ENCODE measurements at regions not wholly inside any gene's neighbourhood (a gene's known extent, or its start where the extent isn't known, plus 50 kb on each side); places are given as distances from the start of the nearest gene placed in this dataset.

DNA sequence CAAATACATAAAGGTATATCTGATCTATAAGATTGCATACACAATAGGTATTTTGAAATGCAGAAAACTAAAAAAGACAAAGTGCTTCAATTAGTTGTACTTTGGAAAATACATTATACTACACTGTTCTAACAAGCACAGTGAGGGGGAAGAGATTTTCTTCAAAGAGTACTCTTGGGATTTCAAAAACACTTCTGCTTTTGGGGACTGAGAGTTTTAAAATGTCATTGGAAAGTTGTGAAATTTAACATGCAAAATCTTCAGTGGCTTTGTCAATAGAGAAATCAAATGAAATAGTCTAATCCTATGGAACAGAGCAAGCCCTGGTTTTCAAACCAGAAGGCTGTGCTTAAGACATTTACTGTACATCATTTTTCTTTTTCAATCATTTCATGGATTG, 322.2 kb upstream of the SEMA6D start:
- Histone ChIP-seq H3K56ac (ENCODE audit: extremely low read depth, insufficient read depth, low read length) (no peak overlapping the region), H3K36me3 (ENCODE audit: control insufficient read depth, insufficient read depth, low read length) (no peaks in the 10 kb centered on the region), H3K4ac (ENCODE audit: low read depth, low read length) (no peak overlapping the region), H3K4me3 (ENCODE audit: insufficient read depth, low read depth, low read length) (no peak overlapping the region), H3K9me1 (ENCODE audit: insufficient read depth, low read length) (0 out of 2 replicates have a peak, but pooled peaks cover 2% of the 10 kb centered on the region), H2BK120ac (ENCODE audit: low read depth, low read length) (no peak overlapping the region), H3K9ac (ENCODE audit: low read depth, low read length) (no peak overlapping the region), H4K91ac (ENCODE audit: insufficient read depth, low read depth, low read length) (no peak overlapping the region), H2AFZ (replicated peaks; ENCODE audit: low read length, poor library complexity) (no peak overlapping the region), H2AK5ac (ENCODE audit: low read depth, low read length) (no peak overlapping the region), H3K14ac (replicated peaks; ENCODE audit: low read depth, low read length) (no peak overlapping the region), H3K23ac (ENCODE audit: low read depth, low read length) (no peak overlapping the region), H3K27me3 (ENCODE audit: control insufficient read depth, insufficient read depth, low read length) (no peaks in the 10 kb centered on the region), H3K9me3 (ENCODE audit: control insufficient read depth, insufficient read depth, low read length) (no peaks in the 10 kb centered on the region), H2BK5ac (ENCODE audit: low read depth, low read length, poor library complexity, severe bottlenecking) (no peak overlapping the region), H3K18ac (ENCODE audit: low read depth, low read length) (no peak overlapping the region), H3K4me1 (ENCODE audit: control insufficient read depth, insufficient read depth, low read length) (no peaks in the 10 kb centered on the region; the same call in 1 of the 2 replicates), H3K27ac (ENCODE audit: insufficient read depth, low read length) (no peak overlapping the region), H2AK9ac (replicated peaks; ENCODE audit: low read depth, low read length, poor library complexity) (no peak overlapping the region), H3K4me2 (ENCODE audit: low read depth, low read length) (no peak overlapping the region), H4K8ac (ENCODE audit: low read depth in 2 of 2, low read length in 2 of 2) (no peak overlapping the region), H2BK15ac (ENCODE audit: low read depth, low read length) (no peak overlapping the region), H2BK20ac (ENCODE audit: low read depth, low read length) (no peak overlapping the region), H4K20me1 (ENCODE audit: insufficient read depth, low read length) (no peaks in the 10 kb centered on the region), H4K5ac (ENCODE audit: low read depth, low read length) (no peak overlapping the region), H3K79me1 (ENCODE audit: low read depth in 1 of 2, low read length in 2 of 2) (no peaks in the 10 kb centered on the region)
- no peak for ATAC-seq (ENCODE audit: low read depth)
- no TSS peak for BruUV-seq (replicated peaks)
- DNase-seq = no peak
- TF ChIP-seq CHD1 (IDR thresholded peaks at IDR 0.05; ENCODE audit: low read depth, low read length) (no peak), BHLHE40 (IDR thresholded peaks at IDR 0.05; ENCODE audit: low read depth, low read length) (no peak), POLR2A (IDR thresholded peaks at IDR 0.05; ENCODE audit: low read depth, low read length) (no peak), NFE2L2 (IDR thresholded peaks at IDR 0.05; ENCODE audit: low read depth, low read length) (no peak), RFX5 (IDR thresholded peaks at IDR 0.05; ENCODE audit: low read depth, low read length) (no peak), RAD21 (IDR thresholded peaks at IDR 0.05; ENCODE audit: low read length) (no peak), MAZ (IDR thresholded peaks at IDR 0.05; ENCODE audit: borderline replicate concordance, low read depth, low read length) (no peak), SMC3 (IDR thresholded peaks at IDR 0.05; ENCODE audit: low read depth, low read length) (no peak), FOS (IDR thresholded peaks at IDR 0.05; ENCODE audit: low read depth, low read length) (no peak)
- TF ChIP-seq, protein P1, sequence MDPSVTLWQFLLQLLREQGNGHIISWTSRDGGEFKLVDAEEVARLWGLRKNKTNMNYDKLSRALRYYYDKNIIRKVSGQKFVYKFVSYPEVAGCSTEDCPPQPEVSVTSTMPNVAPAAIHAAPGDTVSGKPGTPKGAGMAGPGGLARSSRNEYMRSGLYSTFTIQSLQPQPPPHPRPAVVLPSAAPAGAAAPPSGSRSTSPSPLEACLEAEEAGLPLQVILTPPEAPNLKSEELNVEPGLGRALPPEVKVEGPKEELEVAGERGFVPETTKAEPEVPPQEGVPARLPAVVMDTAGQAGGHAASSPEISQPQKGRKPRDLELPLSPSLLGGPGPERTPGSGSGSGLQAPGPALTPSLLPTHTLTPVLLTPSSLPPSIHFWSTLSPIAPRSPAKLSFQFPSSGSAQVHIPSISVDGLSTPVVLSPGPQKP (IDR thresholded peaks at IDR 0.05; ENCODE audit: borderline replicate concordance, low read depth, low read length) = no peak
- intact Hi-C loops (cut with micrococcal nuclease) (no loop called here), dilution Hi-C loops (cut with HindIII; ENCODE audit: low sequenced_read_pairs, unreplicated experiment) (no loop called here), in situ Hi-C loops (cut with MboI; ENCODE audit: low sequenced_read_pairs) (no loop called here)
- ChIA-PET CTCF (no interaction called here), POLR2A (ENCODE audit: unreplicated experiment) (no interaction called here)

Data from IMR-90 (cell line).